T-helper 1 cell treated with Interleukin-12 subunit alpha and Interleukin-12 subunit beta and Interleukin-4 antibody, amounts not matched to agents 30 μg/mL and 1 μg/mL, for 36 hours (primary cell): ENCODE measurements at regions not wholly inside any gene's neighbourhood (a gene's known extent, or its start where the extent isn't known, plus 50 kb on each side); places are given as distances from the start of the nearest gene placed in this dataset.

Source experiments
- H3K27ac Mint-ChIP-seq: one replicate; pipeline ENCODE4 v1.8.0; 2021; ENCODE audit warnings: mild to moderate bottlenecking, mixed read lengths
- H3K27me3 Mint-ChIP-seq: one replicate; pipeline ENCODE4 v1.8.0; 2021; ENCODE audit warnings: low read depth, mixed read lengths
- H3K36me3 Mint-ChIP-seq: one replicate; pipeline ENCODE4 v1.8.0; 2021; ENCODE audit warnings: low read depth, mixed read lengths
- H3K4me1 Mint-ChIP-seq: one replicate; pipeline ENCODE4 v1.8.0; 2021; ENCODE audit warnings: low read depth, mixed read lengths
- H3K4me3 Mint-ChIP-seq: one replicate; pipeline ENCODE4 v1.8.0; 2021; ENCODE audit warnings: mild to moderate bottlenecking, moderate library complexity, mixed read lengths
- H3K9me3 Mint-ChIP-seq: one replicate; pipeline ENCODE4 v1.8.0; 2021; ENCODE audit warnings: mixed read lengths

GRCh38 chr18:78698914-78699313 is 280.7 kb upstream of the SALL3 start:
- Mint-ChIP-seq H3K9me3 (no peaks in the 10 kb centered on the region), H3K4me3 (no peak overlapping the region), H3K27me3 (no peaks in the 10 kb centered on the region), H3K27ac (no peak overlapping the region), H3K4me1 (no peaks in the 10 kb centered on the region), H3K36me3 (no peaks in the 10 kb centered on the region)

GRCh38 chr18:78699499-78699898 is 280.1 kb upstream of the SALL3 start:
- no peaks in the 10 kb centered on the region for H3K27me3 Mint-ChIP-seq
- no peak overlapping the region for H3K27ac Mint-ChIP-seq
- no peaks in the 10 kb centered on the region for H3K4me1 Mint-ChIP-seq
- H3K9me3 Mint-ChIP-seq, result no peaks in the 10 kb centered on the region
- H3K4me3 Mint-ChIP-seq, result no peak overlapping the region
- H3K36me3 Mint-ChIP-seq, result no peaks in the 10 kb centered on the region

GRCh38 chr18:78701771-78702396 is 277.7 kb upstream of the SALL3 start:
- Mint-ChIP-seq H3K27ac (no peak overlapping the region), H3K9me3 (no peaks in the 10 kb centered on the region)

GRCh38 chr18:78703291-78703690 is 276.3 kb upstream of the SALL3 start:
- no peaks in the 10 kb centered on the region for H3K4me1 Mint-ChIP-seq
- H3K36me3 Mint-ChIP-seq, result no peaks in the 10 kb centered on the region
- no peaks in the 10 kb centered on the region for H3K27me3 Mint-ChIP-seq
- H3K9me3 Mint-ChIP-seq, result peaks cover 5% of the 10 kb centered on the region
- H3K4me3 Mint-ChIP-seq, result no peak overlapping the region
- H3K27ac Mint-ChIP-seq, result no peak overlapping the region

More at GRCh38 chr18:78701771-78702396, 277.7 kb upstream of the SALL3 start:
- Mint-ChIP-seq H3K4me3 (no peak overlapping the region), H3K27me3 (no peaks in the 10 kb centered on the region), H3K36me3 (no peaks in the 10 kb centered on the region), H3K4me1 (no peaks in the 10 kb centered on the region)

- peaks cover 14% of the 10 kb centered on the region for H3K9me3 Mint-ChIP-seq
- H3K4me3 Mint-ChIP-seq, result no peak overlapping the region
- no peak overlapping the region for H3K27ac Mint-ChIP-seq
- H3K4me1 Mint-ChIP-seq, result no peaks in the 10 kb centered on the region
- no peaks in the 10 kb centered on the region for H3K36me3 Mint-ChIP-seq
- no peaks in the 10 kb centered on the region for H3K27me3 Mint-ChIP-seq
Measured at GRCh38 chr18:78704971-78705461, 274.6 kb upstream of the SALL3 start.

GRCh38 chr18:78709261-78709809 is 270.3 kb upstream of the SALL3 start:
- H3K4me1 Mint-ChIP-seq, result no peaks in the 10 kb centered on the region
- H3K9me3 Mint-ChIP-seq, result peaks cover 14% of the 10 kb centered on the region
- H3K27ac Mint-ChIP-seq, result no peak overlapping the region
- H3K27me3 Mint-ChIP-seq, result no peaks in the 10 kb centered on the region
- H3K36me3 Mint-ChIP-seq, result no peaks in the 10 kb centered on the region
- no peak overlapping the region for H3K4me3 Mint-ChIP-seq

- Mint-ChIP-seq H3K4me1 (no peaks in the 10 kb centered on the region), H3K27ac (no peak overlapping the region), H3K4me3 (no peak overlapping the region), H3K36me3 (no peaks in the 10 kb centered on the region), H3K27me3 (no peaks in the 10 kb centered on the region), H3K9me3 (peaks cover 14% of the 10 kb centered on the region)
Measured at GRCh38 chr18:78711316-78711715, 268.3 kb upstream of the SALL3 start.

GRCh38 chr18:78711971-78712370 is 267.6 kb upstream of the SALL3 start:
- Mint-ChIP-seq H3K27ac (no peak overlapping the region), H3K4me3 (no peak overlapping the region), H3K36me3 (no peaks in the 10 kb centered on the region), H3K9me3 (peaks cover 14% of the 10 kb centered on the region), H3K4me1 (no peaks in the 10 kb centered on the region), H3K27me3 (no peaks in the 10 kb centered on the region)

GRCh38 chr18:78713069-78713468 is 266.5 kb upstream of the SALL3 start:
- peaks cover 10% of the 10 kb centered on the region for H3K9me3 Mint-ChIP-seq

GRCh38 chr18:78713726-78714125 is 265.9 kb upstream of the SALL3 start:
- Mint-ChIP-seq H3K4me1 (no peaks in the 10 kb centered on the region), H3K27ac (no peak overlapping the region), H3K36me3 (no peaks in the 10 kb centered on the region), H3K4me3 (no peak overlapping the region), H3K9me3 (peaks cover 4% of the 10 kb centered on the region), H3K27me3 (no peaks in the 10 kb centered on the region)

More at GRCh38 chr18:78713069-78713468, 266.5 kb upstream of the SALL3 start:
- Mint-ChIP-seq H3K4me3 (no peak overlapping the region), H3K4me1 (no peaks in the 10 kb centered on the region), H3K36me3 (no peaks in the 10 kb centered on the region), H3K27me3 (no peaks in the 10 kb centered on the region), H3K27ac (no peak overlapping the region)

GRCh38 chr18:78716022-78716421 is 263.6 kb upstream of the SALL3 start:
- Mint-ChIP-seq H3K9me3 (no peaks in the 10 kb centered on the region), H3K36me3 (no peaks in the 10 kb centered on the region), H3K4me1 (no peaks in the 10 kb centered on the region), H3K4me3 (no peak overlapping the region), H3K27me3 (no peaks in the 10 kb centered on the region), H3K27ac (no peak overlapping the region)

- Mint-ChIP-seq H3K36me3 (no peaks in the 10 kb centered on the region), H3K9me3 (no peaks in the 10 kb centered on the region), H3K4me3 (no peak overlapping the region), H3K27ac (no peak overlapping the region), H3K4me1 (no peaks in the 10 kb centered on the region), H3K27me3 (no peaks in the 10 kb centered on the region)
Measured at GRCh38 chr18:78716581-78716980, 263.0 kb upstream of the SALL3 start.

- H3K4me3 Mint-ChIP-seq, result no peak overlapping the region
- no peaks in the 10 kb centered on the region for H3K4me1 Mint-ChIP-seq
- H3K9me3 Mint-ChIP-seq, result no peaks in the 10 kb centered on the region
- no peaks in the 10 kb centered on the region for H3K36me3 Mint-ChIP-seq
- no peak overlapping the region for H3K27ac Mint-ChIP-seq
- peaks cover 5% of the 10 kb centered on the region for H3K27me3 Mint-ChIP-seq
Measured at GRCh38 chr18:78717051-78717765, 262.4 kb upstream of the SALL3 start.

GRCh38 chr18:78717766-78718150 is 261.9 kb upstream of the SALL3 start:
- H3K36me3 Mint-ChIP-seq, result no peaks in the 10 kb centered on the region
- no peak overlapping the region for H3K4me3 Mint-ChIP-seq
- H3K27me3 Mint-ChIP-seq, result peaks cover 8% of the 10 kb centered on the region
- H3K27ac Mint-ChIP-seq, result no peak overlapping the region
- no peaks in the 10 kb centered on the region for H3K9me3 Mint-ChIP-seq
- no peaks in the 10 kb centered on the region for H3K4me1 Mint-ChIP-seq

- H3K9me3 Mint-ChIP-seq, result no peaks in the 10 kb centered on the region
Measured at GRCh38 chr18:78719821-78720220, 259.8 kb upstream of the SALL3 start.

More at GRCh38 chr18:78719821-78720220, 259.8 kb upstream of the SALL3 start:
- Mint-ChIP-seq H3K27me3 (peaks cover 8% of the 10 kb centered on the region), H3K4me3 (no peak overlapping the region), H3K4me1 (no peaks in the 10 kb centered on the region), H3K36me3 (no peaks in the 10 kb centered on the region), H3K27ac (no peak overlapping the region)
